ENCODE measurements at regions not wholly inside any gene's neighbourhood (a gene's known extent, or its start where the extent isn't known, plus 50 kb on each side); places are given as distances from the start of the nearest gene placed in this dataset.

GRCh38 chr13:22103046-22104027 lies 432.5 kb downstream of the FGF9 start:
- no peaks in the 10 kb centered on the region for H4K20me1 ChIP-seq (replicated peaks; ENCODE audit: control insufficient read depth, extremely low read depth, insufficient read depth, low read length)
- FAIRE-seq, result no peak

More at GRCh38 chr13:22103046-22104027, 432.5 kb downstream of the FGF9 start:
- H3K4me1 ChIP-seq (ENCODE audit: control insufficient read depth, extremely low read depth, insufficient read depth, low read length), result no peaks in the 10 kb centered on the region
- dilution Hi-C loops (cut with MboI; ENCODE audit: extremely low pct_ligation_motif_present, low sequenced_read_pairs), result no loop called here
- H3K9me1 ChIP-seq (replicated peaks; ENCODE audit: control insufficient read depth, extremely low read depth, insufficient read depth, low read length), result no peaks in the 10 kb centered on the region
- CTCF ChIA-PET, result no interaction called here
- H3K4me2 ChIP-seq (ENCODE audit: insufficient read depth, low read length), result no peak overlapping the region
- TF ChIP-seq MAX (IDR thresholded peaks at IDR 0.05; ENCODE audit: insufficient read depth, insufficient read length) (no peak), POLR2AphosphoS5 (IDR thresholded peaks at IDR 0.05; ENCODE audit: insufficient read depth, low read depth, low read length) (no peak), JUN (IDR thresholded peaks at IDR 0.05; ENCODE audit: borderline replicate concordance, insufficient read depth, insufficient read length, low read depth) (no peak), EZH2 (IDR thresholded peaks at IDR 0.05; ENCODE audit: borderline replicate concordance, low read depth, low read length, severe bottlenecking) (no peak), MYC (IDR thresholded peaks at IDR 0.05; ENCODE audit: low read depth, low read length) (no peak), POLR2A (IDR thresholded peaks at IDR 0.05; ENCODE audit: low read depth, low read length) (no peak), GATA2 (IDR thresholded peaks at IDR 0.05; ENCODE audit: insufficient read depth, insufficient read length, low read depth, low read length) (no peak), FOS (IDR thresholded peaks at IDR 0.05; ENCODE audit: borderline replicate concordance, insufficient read depth, low read length) (no peak)
- TF ChIP-seq, protein P1, sequence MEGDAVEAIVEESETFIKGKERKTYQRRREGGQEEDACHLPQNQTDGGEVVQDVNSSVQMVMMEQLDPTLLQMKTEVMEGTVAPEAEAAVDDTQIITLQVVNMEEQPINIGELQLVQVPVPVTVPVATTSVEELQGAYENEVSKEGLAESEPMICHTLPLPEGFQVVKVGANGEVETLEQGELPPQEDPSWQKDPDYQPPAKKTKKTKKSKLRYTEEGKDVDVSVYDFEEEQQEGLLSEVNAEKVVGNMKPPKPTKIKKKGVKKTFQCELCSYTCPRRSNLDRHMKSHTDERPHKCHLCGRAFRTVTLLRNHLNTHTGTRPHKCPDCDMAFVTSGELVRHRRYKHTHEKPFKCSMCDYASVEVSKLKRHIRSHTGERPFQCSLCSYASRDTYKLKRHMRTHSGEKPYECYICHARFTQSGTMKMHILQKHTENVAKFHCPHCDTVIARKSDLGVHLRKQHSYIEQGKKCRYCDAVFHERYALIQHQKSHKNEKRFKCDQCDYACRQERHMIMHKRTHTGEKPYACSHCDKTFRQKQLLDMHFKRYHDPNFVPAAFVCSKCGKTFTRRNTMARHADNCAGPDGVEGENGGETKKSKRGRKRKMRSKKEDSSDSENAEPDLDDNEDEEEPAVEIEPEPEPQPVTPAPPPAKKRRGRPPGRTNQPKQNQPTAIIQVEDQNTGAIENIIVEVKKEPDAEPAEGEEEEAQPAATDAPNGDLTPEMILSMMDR (IDR thresholded peaks at IDR 0.05; ENCODE audit: extremely low read depth in 1 of 2, insufficient read depth in 1 of 2, low read depth in 1 of 2, low read length in 2 of 2), result no peak
- H2AFZ ChIP-seq (ENCODE audit: low read depth, low read length), result no peak overlapping the region
- no peak for DNase-seq (ENCODE audit: low read depth, low spot score)
- no peaks in the 10 kb centered on the region for H3K79me2 ChIP-seq (ENCODE audit: control insufficient read depth, insufficient read depth, low read length)
- peaks cover 6% of the 10 kb centered on the region for H3K9me3 ChIP-seq (replicated peaks; ENCODE audit: control insufficient read depth, insufficient read depth, low read length)
- H3K4me3 ChIP-seq (replicated peaks in 1 of 3; ENCODE audit: insufficient read depth in 1 of 3, low read depth in 1 of 3, low read length in 3 of 3), result no peak overlapping the region
- no peaks in the 10 kb centered on the region for H3K36me3 ChIP-seq (ENCODE audit: control insufficient read depth in 2 of 2, extremely low read depth in 1 of 2, insufficient read depth in 2 of 2, low read length in 2 of 2)
- no peaks in the 10 kb centered on the region for H3K27me3 ChIP-seq (ENCODE audit: control insufficient read depth in 2 of 2, insufficient read depth in 2 of 2, low read length in 2 of 2)
- BruUV-seq (replicated peaks), result no TSS peak
- intact Hi-C loops (cut with micrococcal nuclease), result no loop called here
- H3K27ac ChIP-seq (ENCODE audit: insufficient read depth, low read depth, low read length), result no peak overlapping the region
- POLR2A ChIA-PET, result no interaction called here
- no peak overlapping the region for H3K9ac ChIP-seq (replicated peaks; ENCODE audit: extremely low read depth, insufficient read depth, low read length)

Data from endothelial cell of umbilical vein (primary cell).